ENCODE measurements at regions not wholly inside any gene's neighbourhood (a gene's known extent, or its start where the extent isn't known, plus 50 kb on each side); places are given as distances from the start of the nearest gene placed in this dataset.

GRCh38 chr2:42963452-42964068, 171.2 kb upstream of the HAAO start:
- TF ChIP-seq CTCF (IDR thresholded peaks at IDR 0.05; ENCODE audit: low read depth, low read length, poor library complexity, severe bottlenecking) (no peak), EZH2phosphoT487 (IDR thresholded peaks at IDR 0.05; ENCODE audit: borderline replicate concordance, low read length) (no peak)
